ENCODE measurements at regions not wholly inside any gene's neighbourhood (a gene's known extent, or its start where the extent isn't known, plus 50 kb on each side); places are given as distances from the start of the nearest gene placed in this dataset.

- ChIA-PET SMC1A (ENCODE audit: uncharacterized antibody, unreplicated experiment) (no interaction called here), POLR2A (interaction anchor here (0.6 kb wide), 1 partner anchor 265 kb away, joined by 3 read pairs; no protein-coding TSS in a partner anchor), RAD21 (ENCODE audit: unreplicated experiment) (interaction anchor here (1.2 kb wide), 1 partner anchor 8 kb away, joined by 4 read pairs; no protein-coding TSS in a partner anchor), CTCF (interaction anchor here (1.3 kb wide), 1 partner anchor 21 kb away, joined by 3 read pairs; no protein-coding TSS in a partner anchor)
- TF ChIP-seq PKNOX1 (IDR thresholded peaks at IDR 0.05) (no peak), REST (IDR thresholded peaks at IDR 0.05; ENCODE audit: low read depth, low read length) (no peak), CHD2 (IDR thresholded peaks at IDR 0.05; ENCODE audit: borderline replicate concordance, low read depth, low read length) (no peak), JUND (IDR thresholded peaks at IDR 0.05; ENCODE audit: low read depth, low read length) (no peak), ZNF24 (IDR thresholded peaks at IDR 0.05) (no peak), ETV6 (conservative IDR thresholded peaks at IDR 0.05 in 1 of 2, IDR thresholded peaks at IDR 0.05 in 1 of 2; ENCODE audit: borderline replicate concordance in 1 of 2, low read depth in 1 of 2) (no peak), MXI1 (IDR thresholded peaks at IDR 0.05; ENCODE audit: low read depth, low read length) (no peak)
- 54% methylated on average over 7 of the region's 7 CpGs for WGBS (ENCODE audit: insufficient coverage, insufficient replicate concordance, low lambda C conversion rate, missing lambda C conversion rate)
- intact Hi-C loops (cut with micrococcal nuclease; ENCODE audit: unreplicated experiment) = no loop called here
- H3K79me2 ChIP-seq (ENCODE audit: control insufficient read depth, insufficient read depth, low read length) = no peaks in the 10 kb centered on the region
- no peaks in the 10 kb centered on the region for H3K36me3 ChIP-seq (ENCODE audit: control insufficient read depth in 2 of 2, insufficient read depth in 2 of 2, low read length in 1 of 2)
- H3K4me3 ChIP-seq = no peak overlapping the region
- H3K4me2 ChIP-seq (ENCODE audit: control insufficient read depth, insufficient read depth) = no peak overlapping the region
- no peak overlapping the region for H3K9ac ChIP-seq (ENCODE audit: control insufficient read depth, insufficient read depth, low read length)
- no peaks in the 10 kb centered on the region for H3K9me3 ChIP-seq (replicated peaks; ENCODE audit: control insufficient read depth, insufficient read depth, low read length)
- ATAC-seq = no peak
- in situ Hi-C loops (cut with MboI) = no loop called here
- H3K4me1 ChIP-seq (ENCODE audit: control insufficient read depth, insufficient read depth, low read length) = peaks cover 20% of the 10 kb centered on the region
- no peak overlapping the region for H3K27ac ChIP-seq (ENCODE audit: control insufficient read depth, insufficient read depth)
- no peak for DNase-seq (ENCODE audit: low read depth, low spot score)
- H3K27me3 ChIP-seq (replicated peaks in 1 of 2; ENCODE audit: control insufficient read depth in 2 of 2, insufficient read depth in 2 of 2, low read length in 1 of 2) = no peaks in the 10 kb centered on the region
- no peaks in the 10 kb centered on the region for H4K20me1 ChIP-seq (ENCODE audit: control insufficient read depth, insufficient read depth)
- no peak overlapping the region for H2AFZ ChIP-seq (ENCODE audit: control insufficient read depth, low read depth, low read length)
- no TSS peak for BruUV-seq (replicated peaks)
- no peak for FAIRE-seq
Measured at GRCh38 chr15:31467361-31467760, 140.7 kb downstream of the KLF13 start.

Measured in GM12878 (cell line).